ENCODE measurements at regions not wholly inside any gene's neighbourhood (a gene's known extent, or its start where the extent isn't known, plus 50 kb on each side); places are given as distances from the start of the nearest gene placed in this dataset.

GRCh38 chr5:12526113-12526512 is 621.9 kb upstream of the CTNND2 start:
- Mint-ChIP-seq H3K27me3 (ENCODE audit: low read depth) (no peaks in the 10 kb centered on the region), H3K4me3 (no peak overlapping the region), H3K4me1 (peaks cover 0 to 4% of the 10 kb centered on the region in 2 experiments; a peak in 1 of 4 replicates), H3K9me3 (peaks cover 0 to 4% of the 10 kb centered on the region in 2 experiments; a peak in 2 of 5 replicates), H3K36me3 (ENCODE audit: insufficient read depth in 1 of 3, low read depth in 3 of 3) (peaks cover 0 to 12% (median 0%) of the 10 kb centered on the region in 3 experiments; a peak in 3 of 7 replicates), H3K27ac (no peak overlapping the region)
- no peaks in the 10 kb centered on the region for H3K27me3 ChIP-seq (ENCODE audit: insufficient read depth, low read length)
- no peak for TF ChIP-seq CTCF (conservative IDR thresholded peaks at IDR 0.05)
- H2BK12ac ChIP-seq (ENCODE audit: insufficient read length, low read depth, low read length), result no peak overlapping the region
- H3K4me2 ChIP-seq (ENCODE audit: insufficient read depth, insufficient read length, low read length), result no peak overlapping the region
- H2AFZ ChIP-seq (ENCODE audit: low read length), result no peak overlapping the region
- no peak overlapping the region for H2BK120ac ChIP-seq (ENCODE audit: low read depth, low read length, poor library complexity, severe bottlenecking)
- H3K9ac ChIP-seq (ENCODE audit: extremely low read depth, insufficient read length, low read length), result no peak overlapping the region
- H2BK20ac ChIP-seq (ENCODE audit: low read depth, low read length, poor library complexity, severe bottlenecking), result no peak overlapping the region
- no peaks in the 10 kb centered on the region for H3K9me3 ChIP-seq (ENCODE audit: control insufficient read depth, low read depth, low read length)
- H2BK15ac ChIP-seq (ENCODE audit: low read depth, low read length), result no peak overlapping the region
- no peak overlapping the region for H3T11ph ChIP-seq (ENCODE audit: low read length)
- no peaks in the 10 kb centered on the region for H3K79me1 ChIP-seq (ENCODE audit: insufficient read depth, low read depth, low read length, poor library complexity, severe bottlenecking)
- H4K20me1 ChIP-seq (ENCODE audit: control insufficient read depth, insufficient read depth, insufficient read length), result no peaks in the 10 kb centered on the region
- no peak overlapping the region for H4K91ac ChIP-seq (ENCODE audit: insufficient read length, low read depth, low read length)
- H2BK5ac ChIP-seq (ENCODE audit: insufficient read length, low read length), result no peak overlapping the region
- no CpG with 5 or more reads among the region's 1 CpG for WGBS (ENCODE audit: extremely low coverage, insufficient read length, low lambda C conversion rate)
- no peak overlapping the region for H3K18ac ChIP-seq (ENCODE audit: insufficient read length, low read depth, low read length)
- H4K8ac ChIP-seq (replicated peaks; ENCODE audit: insufficient read length, low read depth, low read length), result no peak overlapping the region
- DNase-seq, result no peak
- H3K27ac ChIP-seq (ENCODE audit: insufficient read length, low read depth, low read length), result no peak overlapping the region
- H3K79me2 ChIP-seq (ENCODE audit: insufficient read depth, low read length), result no peaks in the 10 kb centered on the region
- H3K23ac ChIP-seq (ENCODE audit: insufficient read length, low read depth, low read length), result no peak overlapping the region
- no peaks in the 10 kb centered on the region for H3K4me1 ChIP-seq (ENCODE audit: insufficient read depth, low read length)
- H3K56ac ChIP-seq (ENCODE audit: insufficient read length, low read depth, low read length), result no peak overlapping the region
- H3K4ac ChIP-seq (ENCODE audit: low read depth, low read length), result no peak overlapping the region
- no peak overlapping the region for H2AK5ac ChIP-seq (ENCODE audit: insufficient read length, low read length)
- H3K23me2 ChIP-seq (ENCODE audit: insufficient read length, low read depth, low read length, poor library complexity, severe bottlenecking), result no peaks in the 10 kb centered on the region
- H3K14ac ChIP-seq (ENCODE audit: insufficient read depth, low read length), result no peak overlapping the region
- H4K5ac ChIP-seq (ENCODE audit: insufficient read length, low read depth, low read length), result no peak overlapping the region
